HL-60 (cell line): ENCODE measurements at regions not wholly inside any gene's neighbourhood (a gene's known extent, or its start where the extent isn't known, plus 50 kb on each side); places are given as distances from the start of the nearest gene placed in this dataset.

Experiments
- POLR2AphosphoS5 ChIP-seq: IDR thresholded peaks from 2 replicates; pipeline ENCODE4 v1.6.1; 2012; ENCODE audit warnings: low read depth
- REST ChIP-seq: IDR thresholded peaks from 2 replicates; pipeline ENCODE4 v1.6.1; 2012; ENCODE audit warnings: low read depth; ENCODE audit not compliant: insufficient replicate concordance

- TF ChIP-seq REST, result no peak
- TF ChIP-seq POLR2AphosphoS5, result no peak
Measured at GRCh38 chr16:85259115-85259831, 147.0 kb upstream of the CIBAR2 start.
